ENCODE measurements at regions not wholly inside any gene's neighbourhood (a gene's known extent, or its start where the extent isn't known, plus 50 kb on each side); places are given as distances from the start of the nearest gene placed in this dataset.

DNA sequence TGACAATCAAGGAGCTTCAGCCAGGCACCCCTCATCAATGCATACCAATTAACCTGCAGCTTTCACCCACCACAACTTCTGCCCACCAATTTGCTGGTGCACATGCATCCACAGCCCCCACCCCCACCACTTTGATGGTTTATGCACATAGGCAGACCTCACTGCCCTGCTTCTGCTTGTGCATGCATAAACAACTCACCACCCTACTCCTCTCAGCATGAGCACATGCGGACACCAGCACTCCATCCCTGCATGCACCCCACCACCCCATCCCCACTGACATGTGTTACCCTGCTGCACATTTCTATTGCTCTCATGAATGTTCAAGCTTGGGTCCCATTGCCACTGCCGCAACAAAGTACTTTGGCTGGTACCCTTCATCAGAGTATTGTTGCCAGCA, 94.5 kb upstream of the GALNTL6 start:
- TF ChIP-seq, protein P1, sequence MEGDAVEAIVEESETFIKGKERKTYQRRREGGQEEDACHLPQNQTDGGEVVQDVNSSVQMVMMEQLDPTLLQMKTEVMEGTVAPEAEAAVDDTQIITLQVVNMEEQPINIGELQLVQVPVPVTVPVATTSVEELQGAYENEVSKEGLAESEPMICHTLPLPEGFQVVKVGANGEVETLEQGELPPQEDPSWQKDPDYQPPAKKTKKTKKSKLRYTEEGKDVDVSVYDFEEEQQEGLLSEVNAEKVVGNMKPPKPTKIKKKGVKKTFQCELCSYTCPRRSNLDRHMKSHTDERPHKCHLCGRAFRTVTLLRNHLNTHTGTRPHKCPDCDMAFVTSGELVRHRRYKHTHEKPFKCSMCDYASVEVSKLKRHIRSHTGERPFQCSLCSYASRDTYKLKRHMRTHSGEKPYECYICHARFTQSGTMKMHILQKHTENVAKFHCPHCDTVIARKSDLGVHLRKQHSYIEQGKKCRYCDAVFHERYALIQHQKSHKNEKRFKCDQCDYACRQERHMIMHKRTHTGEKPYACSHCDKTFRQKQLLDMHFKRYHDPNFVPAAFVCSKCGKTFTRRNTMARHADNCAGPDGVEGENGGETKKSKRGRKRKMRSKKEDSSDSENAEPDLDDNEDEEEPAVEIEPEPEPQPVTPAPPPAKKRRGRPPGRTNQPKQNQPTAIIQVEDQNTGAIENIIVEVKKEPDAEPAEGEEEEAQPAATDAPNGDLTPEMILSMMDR (IDR thresholded peaks at IDR 0.05; ENCODE audit: insufficient read depth, low read depth, low read length, missing control alignments) = no peak
- no peak for DNase-seq (ENCODE audit: low read depth)
- H3K4me3 ChIP-seq (ENCODE audit: low read depth, low read length) = no peak overlapping the region

DNA sequence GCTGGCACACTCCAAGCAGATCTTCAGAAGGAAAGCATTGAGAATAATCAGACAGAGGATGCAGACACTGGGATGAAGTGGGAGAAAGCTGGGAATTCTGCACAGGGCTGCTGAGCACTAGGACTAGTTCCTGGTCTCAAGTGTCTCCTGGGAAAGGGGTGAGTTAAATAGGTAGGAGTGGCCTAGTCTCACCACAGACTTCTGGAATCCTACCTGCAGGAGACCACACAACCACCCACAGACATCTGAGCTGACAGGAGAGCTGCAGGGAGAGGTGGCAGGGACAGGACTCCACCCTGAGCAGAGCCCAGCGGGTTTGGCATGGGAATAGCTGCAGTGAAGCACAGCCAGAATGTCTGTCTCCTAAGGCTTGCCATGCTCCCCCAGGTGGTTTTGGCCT, 95.1 kb upstream of the GALNTL6 start:
- DNase-seq (ENCODE audit: low read depth) = no peak
- TF ChIP-seq, protein P1 (IDR thresholded peaks at IDR 0.05; ENCODE audit: insufficient read depth, low read depth, low read length, missing control alignments) = no peak
- H3K4me3 ChIP-seq (ENCODE audit: low read depth, low read length) = no peak overlapping the region

DNA sequence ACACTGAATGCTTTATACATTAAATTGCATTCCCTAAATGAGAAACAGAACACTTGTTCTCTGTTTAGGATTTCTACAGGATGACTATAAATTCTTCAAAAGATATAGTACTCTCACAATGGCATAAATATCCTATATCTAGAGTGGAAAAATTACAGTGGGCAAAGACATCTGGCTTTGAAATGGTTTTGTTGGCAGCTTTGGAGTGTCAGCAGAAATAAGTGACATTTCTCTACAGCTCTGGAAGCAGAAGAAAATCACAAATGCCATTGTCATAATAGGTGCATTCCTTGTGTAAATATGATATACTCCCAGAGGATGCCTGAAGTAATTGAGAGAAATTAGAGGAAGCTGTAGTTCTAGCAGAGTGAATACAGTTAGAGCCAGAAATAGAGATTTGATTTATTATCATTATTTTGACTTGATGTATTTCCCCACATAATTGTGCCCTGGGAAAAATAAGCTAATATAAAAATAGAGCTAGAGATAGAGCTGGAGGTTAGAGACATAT, 95.9 kb upstream of the GALNTL6 start:
- no peak for DNase-seq (ENCODE audit: low read depth)
- TF ChIP-seq, protein P1 (IDR thresholded peaks at IDR 0.05; ENCODE audit: insufficient read depth, low read depth, low read length, missing control alignments) = no peak
- H3K4me3 ChIP-seq (ENCODE audit: low read depth, low read length) = no peak overlapping the region

DNA sequence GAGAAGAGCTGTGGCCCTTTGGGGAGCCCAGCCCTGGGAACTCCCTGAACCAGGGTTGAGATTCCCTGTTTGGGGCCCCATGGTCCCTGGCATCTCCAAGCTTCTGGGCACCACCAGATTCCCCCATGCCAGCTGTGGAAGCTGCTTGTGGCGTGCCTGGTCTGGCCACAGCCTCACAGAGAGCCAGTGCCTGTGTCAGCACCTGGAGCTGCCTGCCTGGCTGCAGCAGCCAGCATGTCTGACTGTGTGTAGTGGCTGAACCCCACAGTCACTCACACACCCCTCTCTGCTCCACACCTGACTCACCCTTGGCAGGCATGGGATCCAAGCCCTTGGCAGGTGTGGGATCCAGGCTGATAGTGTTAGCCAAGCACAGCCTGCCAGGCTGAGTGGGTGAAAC, 97.2 kb upstream of the GALNTL6 start:
- TF ChIP-seq, protein P1 (IDR thresholded peaks at IDR 0.05; ENCODE audit: insufficient read depth, low read depth, low read length, missing control alignments) = no peak
- no peak overlapping the region for H3K4me3 ChIP-seq (ENCODE audit: low read depth, low read length)
- no peak for DNase-seq (ENCODE audit: low read depth)

DNA sequence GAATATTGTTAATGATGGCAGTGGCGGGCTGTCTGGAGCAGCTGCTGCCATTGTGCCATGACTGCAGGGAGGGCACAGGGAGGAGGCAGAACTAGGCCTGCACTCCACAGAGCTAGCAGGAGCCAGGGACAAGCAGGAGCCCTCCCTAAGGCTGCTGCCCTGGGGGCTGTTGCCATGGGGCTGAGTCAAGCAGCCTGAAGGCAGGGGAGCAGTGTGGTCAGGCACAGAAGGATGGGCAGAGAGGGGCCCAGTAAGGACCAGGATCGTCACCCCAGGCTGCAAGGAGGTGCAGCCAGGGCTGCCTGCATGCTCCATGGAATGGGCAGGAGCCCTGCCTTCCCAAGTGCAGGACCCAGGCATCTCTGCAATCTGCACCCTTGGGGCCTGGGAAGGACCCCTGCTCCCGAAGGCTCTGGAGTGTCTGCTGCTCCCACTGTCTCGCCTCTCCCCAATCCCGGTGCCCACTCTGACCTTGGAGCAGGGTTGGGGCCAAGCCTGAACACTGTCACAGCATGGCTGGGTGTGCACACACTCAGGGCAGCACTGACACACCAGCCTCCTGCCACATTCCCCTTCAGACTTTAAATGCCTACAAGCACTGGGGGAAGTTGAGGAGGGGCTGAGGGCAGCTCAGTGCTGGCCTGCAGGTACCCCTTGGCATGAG, 98.3 kb upstream of the GALNTL6 start:
- DNase-seq (ENCODE audit: low read depth) = no peak
- TF ChIP-seq, protein P1 (IDR thresholded peaks at IDR 0.05; ENCODE audit: insufficient read depth, low read depth, low read length, missing control alignments) = no peak

DNA sequence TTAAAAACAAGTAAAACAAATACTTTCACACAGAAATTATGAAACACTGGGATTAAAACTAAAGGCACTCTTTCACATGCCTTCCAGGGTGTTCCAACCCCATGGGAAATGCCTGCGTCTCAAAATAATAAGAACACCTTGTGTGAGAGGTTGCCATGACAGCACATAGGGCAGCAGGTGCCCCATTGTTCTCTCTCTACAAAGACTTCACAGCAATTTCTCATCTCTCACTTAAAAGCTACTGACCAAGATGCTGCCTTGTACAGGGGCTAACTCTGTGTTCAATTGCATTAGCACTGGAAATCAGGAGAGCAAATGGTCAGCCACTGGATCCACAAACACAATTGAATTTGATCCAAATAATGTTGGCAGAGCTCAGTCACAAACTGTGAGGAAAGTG, 102.5 kb upstream of the GALNTL6 start:
- TF ChIP-seq, protein P1 (IDR thresholded peaks at IDR 0.05; ENCODE audit: insufficient read depth, low read depth, low read length, missing control alignments) = no peak
- no peak for DNase-seq (ENCODE audit: low read depth)
- H3K4me3 ChIP-seq (ENCODE audit: low read depth, low read length) = no peak overlapping the region

More for the DNA sequence above, 98.3 kb upstream of the GALNTL6 start:
- H3K4me3 ChIP-seq (ENCODE audit: low read depth, low read length) = no peak overlapping the region
